Right lobe of liver (tissue), 4 donors: ENCODE measurements at regions not wholly inside any gene's neighbourhood (a gene's known extent, or its start where the extent isn't known, plus 50 kb on each side); places are given as distances from the start of the nearest gene placed in this dataset.

ENCODE experiments used
- POLR2A ChIP-seq: fragments of 450-650 bp; IDR thresholded peaks from one replicate; pipeline ENCODE4 v1.6.1; 2017; ENCODE audit warnings: antibody characterized with exemption, mild to moderate bottlenecking
- TF ChIP-seq, protein P1 (sequence below), 4 donors: fragments of 200-600 bp in 3 of 4; fragments of 450-650 bp in 1 of 4; IDR thresholded peaks; one replicate each; pipeline versions ENCODE4 v1.5.1 to v1.8.0; 2016 to 2022; ENCODE audit warnings: antibody characterized with exemption in 4 of 4, mild to moderate bottlenecking in 2 of 4
- donor health status: DM: no; HTN: no; CAD: no.
- donor health status: DM: no; HTN: no; CAD: no.
- donor health status: DM: no; HTN: yes; CAD: no.

- TF ChIP-seq, protein P1, sequence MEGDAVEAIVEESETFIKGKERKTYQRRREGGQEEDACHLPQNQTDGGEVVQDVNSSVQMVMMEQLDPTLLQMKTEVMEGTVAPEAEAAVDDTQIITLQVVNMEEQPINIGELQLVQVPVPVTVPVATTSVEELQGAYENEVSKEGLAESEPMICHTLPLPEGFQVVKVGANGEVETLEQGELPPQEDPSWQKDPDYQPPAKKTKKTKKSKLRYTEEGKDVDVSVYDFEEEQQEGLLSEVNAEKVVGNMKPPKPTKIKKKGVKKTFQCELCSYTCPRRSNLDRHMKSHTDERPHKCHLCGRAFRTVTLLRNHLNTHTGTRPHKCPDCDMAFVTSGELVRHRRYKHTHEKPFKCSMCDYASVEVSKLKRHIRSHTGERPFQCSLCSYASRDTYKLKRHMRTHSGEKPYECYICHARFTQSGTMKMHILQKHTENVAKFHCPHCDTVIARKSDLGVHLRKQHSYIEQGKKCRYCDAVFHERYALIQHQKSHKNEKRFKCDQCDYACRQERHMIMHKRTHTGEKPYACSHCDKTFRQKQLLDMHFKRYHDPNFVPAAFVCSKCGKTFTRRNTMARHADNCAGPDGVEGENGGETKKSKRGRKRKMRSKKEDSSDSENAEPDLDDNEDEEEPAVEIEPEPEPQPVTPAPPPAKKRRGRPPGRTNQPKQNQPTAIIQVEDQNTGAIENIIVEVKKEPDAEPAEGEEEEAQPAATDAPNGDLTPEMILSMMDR (IDR thresholded peaks at IDR 0.05): no peak
- no peak for TF ChIP-seq POLR2A
These were observed 363.1 kb upstream of the STXBP6 start for GRCh38 chr14:25412998-25413397.
